MM.1S (cell line): ENCODE measurements at regions not wholly inside any gene's neighbourhood (a gene's known extent, or its start where the extent isn't known, plus 50 kb on each side); places are given as distances from the start of the nearest gene placed in this dataset.

Experiments used
- DNase-seq: peaks from one replicate; pipeline ENCODE4 v3.0.0-alpha.2; 2015
- H2AFZ ChIP-seq: fragments of 300-600 bp; sonication (generic); 2 replicates; pipeline ENCODE4 v1.6.0; 2016; ENCODE audit warnings: antibody characterized with exemption, low read length
- H3F3A ChIP-seq: fragments of 300-600 bp; sonication (generic); 2 replicates; pipeline ENCODE4 v1.6.1; 2016; ENCODE audit warnings: mild to moderate bottlenecking, antibody characterized with exemption, low read length, moderate library complexity, mixed read lengths; ENCODE audit not compliant: insufficient read depth
- H3K27ac ChIP-seq: fragments of 300-600 bp; sonication (generic); 2 replicates; pipeline ENCODE4 v1.5.1; 2016; ENCODE audit warnings: mild to moderate bottlenecking, low read length
- H3K27me3 ChIP-seq: fragments of 300-600 bp; sonication (generic); replicated peaks from 2 replicates; pipeline ENCODE4 v1.6.0; 2016; ENCODE audit warnings: low read length; ENCODE audit not compliant: insufficient read depth
- H3K36me3 ChIP-seq: fragments of 300-600 bp; sonication (generic); replicated peaks from 2 replicates; pipeline ENCODE4 v1.6.1; 2016; ENCODE audit warnings: mild to moderate bottlenecking, low read length, mixed read lengths; ENCODE audit not compliant: insufficient read depth
- H3K4me1 ChIP-seq: fragments of 300-600 bp; sonication (generic); 2 replicates; pipeline ENCODE4 v1.6.1; 2016; ENCODE audit warnings: low read length, mixed read lengths
- H3K4me2 ChIP-seq: fragments of 300-600 bp; sonication (generic); 2 replicates; pipeline ENCODE4 v1.6.0; 2016; ENCODE audit warnings: low read depth, low read length
- H3K4me3 ChIP-seq: fragments of 300-600 bp; sonication (generic); 2 replicates; pipeline ENCODE4 v1.5.1; 2016; ENCODE audit warnings: low read length, mixed read lengths
- H3K79me2 ChIP-seq: fragments of 300-600 bp; sonication (generic); 2 replicates; pipeline ENCODE4 v1.6.1; 2016; ENCODE audit warnings: mixed run types, low read length, mixed read lengths
- H3K9ac ChIP-seq: fragments of 300-600 bp; sonication (generic); 2 replicates; pipeline ENCODE4 v1.6.1; 2016; ENCODE audit warnings: low read length, mixed read lengths
- H3K9me2 ChIP-seq: fragments of 300-600 bp; sonication (generic); replicated peaks from 2 replicates; pipeline ENCODE4 v1.6.1; 2016; ENCODE audit warnings: mild to moderate bottlenecking, low read length, mixed read lengths; ENCODE audit not compliant: insufficient read depth
- H3K9me3 ChIP-seq: fragments of 300-600 bp; sonication (generic); replicated peaks from 2 replicates; pipeline ENCODE4 v1.6.1; 2016; ENCODE audit warnings: mild to moderate bottlenecking, low read length, mixed read lengths; ENCODE audit not compliant: insufficient read depth
- H4K20me1 ChIP-seq: fragments of 300-600 bp; sonication (generic); 2 replicates; pipeline ENCODE4 v1.6.1; 2016; ENCODE audit warnings: mild to moderate bottlenecking, low read length, moderate library complexity, mixed read lengths; ENCODE audit not compliant: insufficient read depth
- EZH2 ChIP-seq: fragments of 300-600 bp; sonication (generic); optimal IDR thresholded peaks from 2 replicates; pipeline ENCODE3; 2017; ENCODE audit warnings: low read depth, mild to moderate bottlenecking, antibody characterized with exemption, low read length, mixed read lengths
- EZH2phosphoT487 ChIP-seq: fragments of 300-600 bp; sonication (generic); IDR thresholded peaks from 2 replicates; pipeline ENCODE4 v1.6.1; 2018; ENCODE audit warnings: antibody characterized with exemption, low read length
- TF ChIP-seq, protein P1 (sequence below): fragments of 300-600 bp; sonication (generic); IDR thresholded peaks from 2 replicates; pipeline ENCODE4 v1.5.1; 2016; ENCODE audit warnings: antibody characterized with exemption, low read length, mixed read lengths

DNA sequence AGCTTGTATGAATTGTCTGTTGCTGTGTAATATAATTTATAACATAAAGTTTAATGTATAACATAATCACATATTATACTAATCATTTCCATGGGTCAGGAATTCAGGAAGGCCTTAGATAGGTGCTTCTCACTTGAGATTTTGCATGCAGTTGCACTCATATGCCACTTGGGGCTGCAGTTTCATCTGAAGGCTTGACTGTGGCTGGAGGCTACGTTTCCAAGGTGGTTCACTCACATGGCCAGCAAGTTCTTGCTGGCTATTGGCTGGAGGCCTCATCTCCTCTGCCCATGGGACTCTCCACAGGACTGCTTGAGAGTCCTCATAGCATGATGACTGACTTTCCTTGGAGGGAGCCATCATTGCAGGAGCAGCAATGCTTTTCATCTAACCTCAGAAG is 53.4 kb upstream of the STX18 start:
- H3K9me3 ChIP-seq = no peaks in the 10 kb centered on the region
- H3K4me2 ChIP-seq = no peak overlapping the region
- H2AFZ ChIP-seq = no peak overlapping the region
- no peaks in the 10 kb centered on the region for H3K9me2 ChIP-seq
- no peak for DNase-seq
- H3K27me3 ChIP-seq = no peaks in the 10 kb centered on the region
- H3K79me2 ChIP-seq = no peaks in the 10 kb centered on the region
- no peaks in the 10 kb centered on the region for H4K20me1 ChIP-seq
- H3K4me3 ChIP-seq = no peak overlapping the region
- H3F3A ChIP-seq = no peaks in the 10 kb centered on the region
- H3K9ac ChIP-seq = no peak overlapping the region
- TF ChIP-seq EZH2phosphoT487 (no peak), EZH2 (no peak)
- TF ChIP-seq, protein P1, sequence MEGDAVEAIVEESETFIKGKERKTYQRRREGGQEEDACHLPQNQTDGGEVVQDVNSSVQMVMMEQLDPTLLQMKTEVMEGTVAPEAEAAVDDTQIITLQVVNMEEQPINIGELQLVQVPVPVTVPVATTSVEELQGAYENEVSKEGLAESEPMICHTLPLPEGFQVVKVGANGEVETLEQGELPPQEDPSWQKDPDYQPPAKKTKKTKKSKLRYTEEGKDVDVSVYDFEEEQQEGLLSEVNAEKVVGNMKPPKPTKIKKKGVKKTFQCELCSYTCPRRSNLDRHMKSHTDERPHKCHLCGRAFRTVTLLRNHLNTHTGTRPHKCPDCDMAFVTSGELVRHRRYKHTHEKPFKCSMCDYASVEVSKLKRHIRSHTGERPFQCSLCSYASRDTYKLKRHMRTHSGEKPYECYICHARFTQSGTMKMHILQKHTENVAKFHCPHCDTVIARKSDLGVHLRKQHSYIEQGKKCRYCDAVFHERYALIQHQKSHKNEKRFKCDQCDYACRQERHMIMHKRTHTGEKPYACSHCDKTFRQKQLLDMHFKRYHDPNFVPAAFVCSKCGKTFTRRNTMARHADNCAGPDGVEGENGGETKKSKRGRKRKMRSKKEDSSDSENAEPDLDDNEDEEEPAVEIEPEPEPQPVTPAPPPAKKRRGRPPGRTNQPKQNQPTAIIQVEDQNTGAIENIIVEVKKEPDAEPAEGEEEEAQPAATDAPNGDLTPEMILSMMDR = no peak; the same call in 1 of the 2 replicates
- H3K4me1 ChIP-seq = no peaks in the 10 kb centered on the region
- H3K27ac ChIP-seq = no peak overlapping the region
- no peaks in the 10 kb centered on the region for H3K36me3 ChIP-seq

DNA sequence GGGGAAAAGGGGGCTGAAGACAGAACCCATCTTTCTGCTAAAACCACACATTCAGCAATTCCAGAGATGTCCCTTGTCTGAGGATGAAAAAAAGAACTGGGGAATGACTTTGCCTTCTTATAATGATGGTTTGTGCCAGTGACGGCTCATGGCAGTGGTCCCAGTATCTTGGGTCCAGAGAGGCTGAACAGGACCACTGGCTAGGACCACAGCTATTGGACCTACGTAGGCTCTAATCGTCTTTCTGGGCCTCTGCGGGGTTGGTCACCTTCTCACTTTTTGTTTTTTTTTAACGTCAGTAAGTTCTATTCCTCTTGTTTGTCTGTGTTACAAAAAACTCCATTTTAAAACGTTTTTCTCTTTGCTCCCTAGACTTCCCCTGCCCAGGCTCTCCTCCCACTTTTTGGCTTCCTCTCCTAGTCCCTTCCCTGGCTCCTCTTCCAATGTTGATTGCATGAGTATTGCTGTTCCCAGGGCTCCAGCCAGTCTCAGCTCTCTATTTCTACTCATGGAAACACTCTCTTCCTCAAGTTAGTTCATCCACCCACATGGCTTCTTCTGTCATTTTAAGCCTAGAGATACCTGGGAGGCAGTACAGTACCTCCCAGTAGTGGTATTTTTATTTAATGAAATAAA is 52.6 kb upstream of the STX18 start:
- no peak overlapping the region for H3K4me2 ChIP-seq
- TF ChIP-seq EZH2 = no peak
- TF ChIP-seq, protein P1 = no peak
- TF ChIP-seq EZH2phosphoT487 = no peak
- no peak overlapping the region for H3K4me3 ChIP-seq
- no peaks in the 10 kb centered on the region for H3K4me1 ChIP-seq
- H2AFZ ChIP-seq = no peak overlapping the region
- H3K27ac ChIP-seq = no peak overlapping the region
- no peaks in the 10 kb centered on the region for H3K27me3 ChIP-seq
- no peaks in the 10 kb centered on the region for H4K20me1 ChIP-seq
- H3F3A ChIP-seq = no peaks in the 10 kb centered on the region
- H3K9me2 ChIP-seq = no peaks in the 10 kb centered on the region
- H3K36me3 ChIP-seq = no peaks in the 10 kb centered on the region
- no peaks in the 10 kb centered on the region for H3K79me2 ChIP-seq
- no peak for DNase-seq
- H3K9ac ChIP-seq = no peak overlapping the region
- H3K9me3 ChIP-seq = no peaks in the 10 kb centered on the region

DNA sequence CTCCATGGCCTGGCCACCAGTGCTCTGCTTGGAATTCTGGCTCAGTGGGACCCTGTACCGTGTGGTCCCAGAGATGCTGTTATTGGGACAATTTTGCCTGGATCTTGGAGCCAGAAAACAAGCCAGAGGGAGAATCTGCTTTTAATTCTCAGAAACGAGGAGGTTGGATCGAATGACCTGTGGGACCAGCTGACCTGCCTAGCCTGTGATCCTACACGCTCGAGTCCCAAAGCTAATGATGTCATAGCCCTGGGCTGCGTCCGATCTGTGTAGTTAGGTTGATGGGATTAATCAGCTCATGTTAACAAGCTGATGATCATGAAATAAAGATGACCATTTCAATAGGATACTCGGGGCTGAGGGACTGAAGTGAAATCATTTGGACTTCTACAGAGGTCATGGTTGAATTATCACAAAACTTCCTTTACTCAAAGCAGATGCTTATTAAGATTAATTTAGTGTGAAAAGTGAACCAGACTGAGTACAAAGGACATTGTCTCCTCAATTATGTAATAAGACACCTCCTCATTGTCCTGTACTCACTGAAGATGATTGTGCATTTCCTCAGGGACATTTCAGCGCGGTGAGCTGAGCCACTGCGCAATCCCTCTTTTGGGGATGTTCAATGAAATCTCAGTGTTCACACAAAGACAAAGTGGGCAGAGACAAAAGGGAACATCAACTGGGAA is 51.9 kb upstream of the STX18 start:
- H3K9ac ChIP-seq = no peak overlapping the region
- H3K9me3 ChIP-seq = no peaks in the 10 kb centered on the region
- H2AFZ ChIP-seq = no peak overlapping the region
- DNase-seq = no peak
- H3K27ac ChIP-seq = no peak overlapping the region
- H3K4me1 ChIP-seq = no peaks in the 10 kb centered on the region
- no peaks in the 10 kb centered on the region for H3K9me2 ChIP-seq
- H3K79me2 ChIP-seq = no peaks in the 10 kb centered on the region
- no peaks in the 10 kb centered on the region for H3K36me3 ChIP-seq
- no peaks in the 10 kb centered on the region for H4K20me1 ChIP-seq
- no peaks in the 10 kb centered on the region for H3K27me3 ChIP-seq
- TF ChIP-seq, protein P1 = no peak
- no peak for TF ChIP-seq EZH2
- TF ChIP-seq EZH2phosphoT487 = no peak
- H3F3A ChIP-seq = no peaks in the 10 kb centered on the region
- H3K4me3 ChIP-seq = no peak overlapping the region
- H3K4me2 ChIP-seq = no peak overlapping the region
